HG02852 (cell line): ENCODE measurements at regions not wholly inside any gene's neighbourhood (a gene's known extent, or its start where the extent isn't known, plus 50 kb on each side); places are given as distances from the start of the nearest gene placed in this dataset.

Source experiments
- ATAC-seq: cut with Tn5 transposase; IDR thresholded peaks from one replicate; pipeline ENCODE4 v1.9.1; 2021; ENCODE audit warnings: mild to moderate bottlenecking, moderate library complexity; ENCODE audit not compliant: unreplicated experiment

DNA sequence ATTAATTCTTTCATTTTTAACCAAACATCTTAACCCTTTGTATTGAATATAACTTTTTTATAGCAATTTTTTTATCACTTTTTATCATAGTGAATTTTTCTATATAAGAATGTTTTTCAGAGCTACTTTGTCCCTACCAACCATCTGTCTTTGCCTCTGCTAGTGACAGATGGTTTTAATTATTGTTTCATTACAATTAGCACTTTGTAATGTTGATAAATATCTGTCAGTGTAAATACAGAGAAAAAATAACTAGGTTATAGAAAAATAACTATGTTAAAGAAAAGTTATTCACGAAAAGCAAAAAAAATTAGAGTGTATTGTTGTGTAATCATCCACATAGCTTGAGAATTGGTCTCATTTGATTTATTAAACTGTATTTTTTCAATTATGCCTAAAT lies 91.0 kb upstream of the CDH19 start:
- ATAC-seq = no peak

DNA sequence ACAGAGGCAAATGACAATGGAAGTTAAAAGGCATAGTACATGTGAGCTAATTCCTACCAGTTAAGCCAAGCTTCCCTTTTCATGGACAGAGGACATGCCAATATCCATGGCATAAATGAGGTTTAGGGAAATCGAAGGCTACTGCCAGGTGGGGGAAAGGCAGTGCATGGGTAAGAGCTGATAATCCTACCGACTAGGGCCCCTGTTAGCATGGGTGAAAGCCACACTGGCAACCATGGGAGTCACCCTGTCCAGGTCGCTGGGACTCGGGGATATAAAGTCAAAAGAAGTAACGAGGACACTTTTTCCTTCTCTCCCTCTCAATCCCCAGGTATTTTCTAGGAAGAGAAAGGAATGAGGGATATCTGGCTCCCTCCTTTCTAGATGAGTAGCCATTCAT lies 83.7 kb upstream of the CDH19 start:
- ATAC-seq = no peak

DNA sequence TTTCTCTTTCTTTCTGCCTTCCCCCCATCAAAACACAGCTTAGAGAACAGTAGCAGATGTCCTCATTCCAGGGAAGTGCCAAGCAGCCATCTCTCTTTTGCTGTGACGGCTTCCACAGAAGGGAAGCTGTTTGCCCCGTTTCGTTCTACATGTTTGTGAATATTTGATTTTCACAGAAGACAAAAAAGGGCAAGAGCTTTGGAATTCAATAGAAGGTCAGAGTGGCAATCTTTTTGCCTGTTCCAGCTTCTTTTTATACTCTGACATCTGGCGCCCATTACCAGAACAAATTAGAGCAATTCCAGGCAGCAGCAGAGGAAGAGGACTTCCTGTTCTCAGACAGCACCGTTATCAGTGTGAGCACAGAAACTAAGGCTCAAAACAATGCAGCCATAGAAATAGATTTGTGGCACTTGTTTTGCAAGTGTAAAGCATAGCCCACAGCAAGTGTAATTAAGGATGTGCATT lies 79.0 kb upstream of the CDH19 start:
- ATAC-seq = no peak

DNA sequence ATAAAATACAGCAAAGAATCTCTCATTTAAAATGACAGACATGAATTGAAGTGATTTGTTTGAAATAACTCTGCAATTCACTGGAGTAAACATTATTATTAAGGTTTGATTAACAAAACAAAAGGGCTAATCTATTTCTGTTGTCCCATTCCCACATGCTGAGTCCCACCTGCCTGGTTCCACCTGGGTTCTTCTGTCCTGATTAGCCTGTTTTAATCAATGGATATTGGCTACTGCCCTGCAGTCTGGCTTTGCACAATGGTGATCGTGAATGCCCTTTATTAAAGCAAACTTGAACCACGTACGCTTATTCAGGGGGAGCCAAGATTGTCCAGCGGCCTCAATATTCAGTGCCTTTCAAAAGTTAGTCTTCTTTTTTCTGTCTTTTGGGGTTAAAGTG lies 72.8 kb upstream of the CDH19 start:
- no peak for ATAC-seq

DNA sequence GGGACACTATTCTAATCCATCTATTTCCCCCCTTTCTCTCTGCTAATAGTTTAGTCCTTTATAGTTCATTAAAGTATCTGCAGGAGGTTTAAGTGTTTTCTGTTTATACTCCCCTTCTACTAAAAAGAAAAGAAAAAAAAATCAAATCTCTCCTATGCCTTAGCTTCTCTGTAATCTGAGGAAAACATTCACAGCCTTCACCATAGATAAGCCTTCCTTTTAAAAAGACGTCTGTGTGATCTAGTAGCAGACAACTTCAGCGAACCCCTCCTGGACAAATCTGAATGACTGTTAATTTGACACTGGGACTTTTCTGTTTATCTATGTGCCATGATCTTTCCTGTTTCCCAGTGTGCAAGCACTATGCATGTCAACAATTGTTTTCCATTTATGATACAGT lies 70.4 kb upstream of the CDH19 start:
- no peak for ATAC-seq

DNA sequence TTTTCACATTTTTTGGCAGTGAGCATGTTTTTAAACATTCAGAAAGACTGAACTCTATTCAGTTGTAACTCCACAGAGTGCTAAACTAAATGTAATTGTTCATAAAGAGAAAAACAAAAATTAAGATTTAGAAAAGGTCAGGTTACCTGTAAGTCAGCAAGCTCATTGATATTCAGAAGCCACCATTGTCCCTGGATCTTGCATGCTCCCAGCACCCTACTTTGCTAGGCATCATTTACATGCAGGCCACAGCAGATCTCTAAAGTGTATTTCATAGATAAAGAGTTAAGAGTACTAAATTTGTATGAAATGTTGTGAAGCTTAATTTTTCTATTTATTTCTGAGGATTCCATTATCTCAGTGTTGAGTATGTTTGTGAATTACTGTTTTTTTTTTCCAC lies 64.8 kb upstream of the CDH19 start:
- no peak for ATAC-seq

DNA sequence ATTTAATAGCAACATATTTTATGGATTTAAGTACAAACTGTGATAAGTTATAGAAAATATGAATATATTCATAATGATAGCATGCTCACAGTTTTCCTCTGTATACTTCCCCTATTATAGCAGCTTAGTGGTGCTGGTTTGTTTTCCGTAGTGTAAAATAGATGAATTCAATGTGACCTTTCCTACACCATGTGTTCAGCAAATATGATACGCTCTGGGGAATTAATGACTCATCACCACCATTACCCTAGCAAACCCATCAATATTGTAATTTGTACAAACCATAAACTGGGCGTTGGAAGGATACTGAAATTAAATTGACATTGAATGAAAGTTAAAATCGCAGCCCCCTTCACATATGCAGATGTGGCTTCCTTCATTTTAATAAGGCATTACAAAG lies 58.7 kb upstream of the CDH19 start:
- ATAC-seq = no peak

DNA sequence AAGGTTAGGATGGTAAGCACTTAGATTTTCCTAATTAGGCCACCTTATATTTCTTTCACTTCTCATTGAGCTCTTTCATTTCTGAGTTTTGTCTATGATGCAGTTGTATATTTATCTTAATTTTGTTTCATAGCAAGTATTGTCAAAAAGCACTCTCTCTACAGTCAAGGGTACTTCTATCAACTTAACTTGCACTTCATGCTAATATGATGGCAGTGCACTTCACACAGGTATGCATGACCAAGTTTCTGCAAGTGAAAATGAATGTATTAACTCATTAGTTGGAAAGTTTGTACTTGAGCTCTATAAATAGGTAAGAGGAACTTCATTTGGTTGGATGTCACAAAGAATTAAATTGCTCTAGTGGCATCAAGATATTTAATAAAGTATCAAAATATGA lies 51.5 kb upstream of the CDH19 start:
- no peak for ATAC-seq
